K562 (cell line): ENCODE measurements at regions not wholly inside any gene's neighbourhood (a gene's known extent, or its start where the extent isn't known, plus 50 kb on each side); places are given as distances from the start of the nearest gene placed in this dataset.

Experiments used
- BCLAF1 ChIP-seq, 2 experiments: fragments of 450-650 bp in 1 of 2; IDR thresholded peaks; 2 replicates each; pipeline ENCODE4 v1.6.1; 2011 to 2017; ENCODE audit warnings: low read depth in 2 of 2, antibody characterized with exemption in 1 of 2, borderline replicate concordance in 1 of 2, low read length in 1 of 2, mild to moderate bottlenecking in 1 of 2, mixed read lengths in 1 of 2; ENCODE audit not compliant: control insufficient read depth in 1 of 2
- CREB3L1 ChIP-seq: fragments of 450-650 bp; IDR thresholded peaks from 2 replicates; pipeline ENCODE4 v1.6.1; 2014; ENCODE audit warnings: low read depth, mild to moderate bottlenecking, moderate library complexity, borderline replicate concordance
- HINFP ChIP-seq: fragments of 450-650 bp; conservative IDR thresholded peaks from 2 replicates; pipeline ENCODE4 v1.6.1; 2016; ENCODE audit warnings: missing genetic modification characterization, low read depth, mild to moderate bottlenecking, control low read depth, missing compliant biosample characterization
- NUFIP1 ChIP-seq: fragments of 450-650 bp; IDR thresholded peaks from 2 replicates; pipeline ENCODE4 v1.6.1; 2018; ENCODE audit not compliant: partially characterized antibody
- RBM25 ChIP-seq: fragments of 200-400 bp; formaldehyde crosslinking; IDR thresholded peaks from 2 replicates; pipeline ENCODE4 v1.6.1; 2018; ENCODE audit warnings: low read length, low read depth, moderate library complexity; ENCODE audit not compliant: severe bottlenecking
- TEAD2 ChIP-seq: fragments of 450-650 bp; IDR thresholded peaks from 2 replicates; pipeline ENCODE4 v1.6.1; 2016; ENCODE audit warnings: missing genetic modification characterization, control low read depth, missing compliant biosample characterization
- ZFP36 ChIP-seq: fragments of 150-350 bp; IDR thresholded peaks from 2 replicates; pipeline ENCODE4 v1.6.1; 2018; ENCODE audit warnings: low read length, low read depth; ENCODE audit not compliant: partially characterized antibody
- ZNF740 ChIP-seq, 3 experiments: fragments of 200-800 bp in 1 of 3; sonication (Bioruptor generic) in 1 of 3; sonication (generic) in 1 of 3; formaldehyde crosslinking in 1 of 3; IDR thresholded peaks; 2 replicates each; pipeline versions ENCODE4 v1.6.1 to v1.8.0; 2016 to 2022; ENCODE audit warnings: mild to moderate bottlenecking in 2 of 3, missing compliant biosample characterization in 2 of 3, missing genetic modification characterization in 2 of 3, missing genetic modification reagents in 1 of 3

GRCh38 chr1:201643835-201644104 lies 104.8 kb downstream of the NAV1 start (continued):
- TF ChIP-seq CREB3L1: no peak
- TF ChIP-seq NUFIP1: no peak
- TF ChIP-seq ZNF740 (CRISPR knock-in tag; IDR thresholded peaks at IDR 0.05): no peak
- TF ChIP-seq ZNF740 (tag; IDR thresholded peaks at IDR 0.05): no peak
- TF ChIP-seq TEAD2 (tag): no peak
- no peak for TF ChIP-seq ZFP36
- TF ChIP-seq HINFP (tag): no peak
- TF ChIP-seq RBM25: no peak
- no peak for TF ChIP-seq BCLAF1 (IDR thresholded peaks at IDR 0.05; ENCODE audit: borderline replicate concordance in 1 of 2, control insufficient read depth in 1 of 2, low read depth in 2 of 2, low read length in 1 of 2)
